ENCODE measurements at regions not wholly inside any gene's neighbourhood (a gene's known extent, or its start where the extent isn't known, plus 50 kb on each side); places are given as distances from the start of the nearest gene placed in this dataset.

GRCh38 chr10:75291805-75292204 is 56.0 kb upstream of the COMTD1 start:
- TF ChIP-seq CTCF (conservative IDR thresholded peaks at IDR 0.05; ENCODE audit: low read depth, low read length), result no peak
- DNase-seq (ENCODE audit: low read depth), result no peak
- no peak overlapping the region for H3K4me3 ChIP-seq (ENCODE audit: low read length)

- no peak for DNase-seq (ENCODE audit: low read depth)
Observed at GRCh38 chr10:75288140-75288711, 52.5 kb upstream of the COMTD1 start.

GRCh38 chr10:75287697-75288096 is 51.9 kb upstream of the COMTD1 start:
- DNase-seq (ENCODE audit: low read depth), result no peak
- TF ChIP-seq CTCF (conservative IDR thresholded peaks at IDR 0.05; ENCODE audit: low read depth, low read length), result no peak
- H3K4me3 ChIP-seq (ENCODE audit: low read length), result no peak overlapping the region

More at GRCh38 chr10:75288140-75288711, 52.5 kb upstream of the COMTD1 start:
- no peak for TF ChIP-seq CTCF (conservative IDR thresholded peaks at IDR 0.05; ENCODE audit: low read depth, low read length)
- H3K4me3 ChIP-seq (ENCODE audit: low read length), result no peak overlapping the region

- TF ChIP-seq CTCF (conservative IDR thresholded peaks at IDR 0.05; ENCODE audit: low read depth, low read length), result no peak
- H3K4me3 ChIP-seq (ENCODE audit: low read length), result no peak overlapping the region
- DNase-seq (ENCODE audit: low read depth), result no peak
Observed at GRCh38 chr10:75286901-75287300, 51.1 kb upstream of the COMTD1 start.

All from retinal pigment epithelial cell (primary cell).